H9 (cell line): ENCODE measurements at regions not wholly inside any gene's neighbourhood (a gene's known extent, or its start where the extent isn't known, plus 50 kb on each side); places are given as distances from the start of the nearest gene placed in this dataset.

Experiments used
- DNase-seq: peaks from one replicate; pipeline ENCODE4 v3.0.0-alpha.2; 2017
- H2AFZ ChIP-seq: one replicate; pipeline ENCODE4 v1.6.1; 2013; ENCODE audit warnings: mild to moderate bottlenecking, low read length, control low read depth, moderate library complexity
- H2AK5ac ChIP-seq: 2 replicates; pipeline ENCODE4 v1.6.1; 2013; ENCODE audit warnings: low read length, control low read depth, mixed read lengths; ENCODE audit not compliant: insufficient read length
- H2BK120ac ChIP-seq: one replicate; pipeline ENCODE4 v1.6.1; 2013; ENCODE audit warnings: low read depth, mild to moderate bottlenecking, low read length, control low read depth, inconsistent platforms; ENCODE audit not compliant: poor library complexity, severe bottlenecking
- H2BK12ac ChIP-seq: 2 replicates; pipeline ENCODE4 v1.6.1; 2013; ENCODE audit warnings: low read length, control low read depth, mixed read lengths, low read depth; ENCODE audit not compliant: insufficient read length
- H2BK15ac ChIP-seq: 2 replicates; pipeline ENCODE4 v1.6.1; 2013; ENCODE audit warnings: low read depth, low read length, control low read depth
- H2BK20ac ChIP-seq: one replicate; pipeline ENCODE4 v1.6.1; 2013; ENCODE audit warnings: low read depth, mild to moderate bottlenecking, low read length, control low read depth, inconsistent platforms; ENCODE audit not compliant: poor library complexity, severe bottlenecking
- H2BK5ac ChIP-seq: 2 replicates; pipeline ENCODE4 v1.6.1; 2013; ENCODE audit warnings: low read length, control low read depth, mixed read lengths; ENCODE audit not compliant: insufficient read length
- H3K14ac ChIP-seq: 2 replicates; pipeline ENCODE4 v1.6.1; 2013; ENCODE audit warnings: low read length, control low read depth; ENCODE audit not compliant: insufficient read depth
- H3K18ac ChIP-seq: 2 replicates; pipeline ENCODE4 v1.6.1; 2013; ENCODE audit warnings: low read depth, mild to moderate bottlenecking, mixed read lengths, low read length, control low read depth; ENCODE audit not compliant: insufficient read length
- H3K23ac ChIP-seq: 2 replicates; pipeline ENCODE4 v1.6.1; 2013; ENCODE audit warnings: low read length, control low read depth, mixed read lengths, low read depth; ENCODE audit not compliant: insufficient read length
- H3K23me2 ChIP-seq: 2 replicates; pipeline ENCODE4 v1.6.1; 2013; ENCODE audit warnings: low read depth, mild to moderate bottlenecking, mixed read lengths, low read length, control low read depth; ENCODE audit not compliant: insufficient read length, poor library complexity, severe bottlenecking
- H3K27ac ChIP-seq: 2 replicates; pipeline ENCODE4 v1.5.1; 2013; ENCODE audit warnings: low read length, control low read depth, mixed read lengths, low read depth; ENCODE audit not compliant: insufficient read length
- H3K27me3 ChIP-seq: 2 replicates; pipeline ENCODE4 v1.6.1; 2013; ENCODE audit warnings: low read length, control low read depth, inconsistent platforms; ENCODE audit not compliant: insufficient read depth
- H3K4ac ChIP-seq: 2 replicates; pipeline ENCODE4 v1.6.1; 2013; ENCODE audit warnings: low read depth, mild to moderate bottlenecking, control low read depth, inconsistent platforms, low read length, moderate library complexity
- H3K4me1 ChIP-seq: 2 replicates; pipeline ENCODE4 v1.6.1; 2013; ENCODE audit warnings: low read length, control low read depth, inconsistent platforms; ENCODE audit not compliant: insufficient read depth
- H3K4me2 ChIP-seq: 2 replicates; pipeline ENCODE4 v1.6.1; 2013; ENCODE audit warnings: low read length, control low read depth, mixed read lengths; ENCODE audit not compliant: insufficient read length, insufficient read depth
- H3K56ac ChIP-seq: 2 replicates; pipeline ENCODE4 v1.6.1; 2013; ENCODE audit warnings: low read depth, mild to moderate bottlenecking, mixed read lengths, low read length, control low read depth; ENCODE audit not compliant: insufficient read length
- H3K79me1 ChIP-seq: 2 replicates; pipeline ENCODE4 v1.6.1; 2013; ENCODE audit warnings: low read depth, mild to moderate bottlenecking, moderate library complexity, low read length, control low read depth, inconsistent platforms; ENCODE audit not compliant: insufficient read depth, poor library complexity, severe bottlenecking
- H3K79me2 ChIP-seq: 2 replicates; pipeline ENCODE4 v1.6.1; 2013; ENCODE audit warnings: low read length, control low read depth, inconsistent platforms; ENCODE audit not compliant: insufficient read depth
- H3K9ac ChIP-seq: 2 replicates; pipeline ENCODE4 v1.6.1; 2013; ENCODE audit warnings: low read length, control low read depth, mixed read lengths; ENCODE audit not compliant: insufficient read length; ENCODE audit errors: extremely low read depth
- H3K9me3 ChIP-seq: one replicate; pipeline ENCODE4 v1.6.1; 2013; ENCODE audit warnings: low read depth, low read length, inconsistent platforms; ENCODE audit not compliant: control insufficient read depth
- H3T11ph ChIP-seq: one replicate; pipeline ENCODE4 v1.6.1; 2013; ENCODE audit warnings: mild to moderate bottlenecking, low read length, control low read depth, inconsistent platforms
- H4K20me1 ChIP-seq: one replicate; pipeline ENCODE4 v1.6.1; 2013; ENCODE audit not compliant: control insufficient read depth, insufficient read length, insufficient read depth
- H4K5ac ChIP-seq: 2 replicates; pipeline ENCODE4 v1.6.1; 2013; ENCODE audit warnings: low read depth, mild to moderate bottlenecking, mixed read lengths, low read length, control low read depth; ENCODE audit not compliant: insufficient read length
- H4K8ac ChIP-seq: replicated peaks from 2 replicates; pipeline ENCODE4 v1.6.1; 2013; ENCODE audit warnings: low read length, control low read depth, mixed read lengths, low read depth; ENCODE audit not compliant: insufficient read length
- H4K91ac ChIP-seq: 2 replicates; pipeline ENCODE4 v1.6.1; 2013; ENCODE audit warnings: low read depth, mild to moderate bottlenecking, moderate library complexity, mixed read lengths, low read length, control low read depth; ENCODE audit not compliant: insufficient read length
- H3K27ac Mint-ChIP-seq, 3 experiments: 2 replicates in 2 of 3; 3 replicates in 1 of 3; pipeline ENCODE4 v1.8.0; 2020 to 2021; ENCODE audit warnings: mixed read lengths in 3 of 3, mild to moderate bottlenecking in 1 of 3, moderate library complexity in 1 of 3
- H3K27me3 Mint-ChIP-seq: 2 replicates; pipeline ENCODE4 v1.8.0; 2021; ENCODE audit warnings: low read depth, mild to moderate bottlenecking, moderate library complexity, mixed read lengths
- H3K36me3 Mint-ChIP-seq, 3 experiments: 2 replicates in 2 of 3; 3 replicates in 1 of 3; pipeline ENCODE4 v1.8.0; 2020 to 2021; ENCODE audit warnings: low read depth in 3 of 3, mixed read lengths in 3 of 3; ENCODE audit not compliant: insufficient read depth in 1 of 3
- H3K4me1 Mint-ChIP-seq, 2 experiments: 2 replicates each; pipeline ENCODE4 v1.8.0; 2020; ENCODE audit warnings: mixed read lengths in 2 of 2
- H3K4me3 Mint-ChIP-seq, 2 experiments: 2 replicates in 1 of 2; 3 replicates in 1 of 2; pipeline ENCODE4 v1.8.0; 2020 to 2021; ENCODE audit warnings: mild to moderate bottlenecking in 2 of 2, mixed read lengths in 2 of 2, moderate library complexity in 1 of 2
- H3K9me3 Mint-ChIP-seq, 2 experiments: 2 replicates in 1 of 2; 3 replicates in 1 of 2; pipeline ENCODE4 v1.8.0; 2020; ENCODE audit warnings: mild to moderate bottlenecking in 2 of 2, mixed read lengths in 2 of 2, moderate library complexity in 1 of 2
- WGBS: extraction: QIAGEN DNeasy Blood & Tissue Kit; methylation state at CpG from one replicate; pipeline ENCODE4 v1.1.7; 2013; ENCODE audit warnings: missing lambda C conversion rate, low lambda C conversion rate, mixed read lengths; ENCODE audit not compliant: insufficient read length; ENCODE audit errors: extremely low coverage; 5-methylcytosine and 5-hydroxymethylcytosine counted together
- TF ChIP-seq, protein P1 (sequence below): fragments of 200-600 bp; sonication (generic); conservative IDR thresholded peaks from 3 replicates; pipeline ENCODE4 v1.8.0; 2021; ENCODE audit warnings: antibody characterized with exemption, mild to moderate bottlenecking

DNA sequence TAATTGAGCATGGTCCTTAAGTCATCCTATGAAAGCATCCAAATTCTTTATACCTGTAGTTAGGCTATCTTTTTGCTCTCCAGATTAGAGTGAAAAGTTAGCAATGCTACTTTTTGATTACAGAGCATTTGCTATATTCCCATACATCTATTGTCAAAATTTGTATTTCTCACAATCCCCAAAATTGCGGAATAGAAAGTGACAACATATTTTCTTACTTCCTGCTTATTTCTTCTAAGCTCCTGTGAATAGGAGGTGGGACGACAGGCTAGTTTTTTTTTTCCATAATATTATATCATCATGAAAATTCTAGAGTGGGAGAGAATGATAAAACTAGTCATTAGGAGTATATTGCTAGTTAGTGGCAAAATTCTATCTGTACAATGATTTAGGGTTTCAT lies 264.0 kb upstream of the DPYD start:
- Histone ChIP-seq H3K4ac (no peak overlapping the region), H3T11ph (no peak overlapping the region), H3K4me2 (no peak overlapping the region), H2BK12ac (no peak overlapping the region), H4K8ac (no peak overlapping the region), H3K14ac (no peak overlapping the region), H4K91ac (no peak overlapping the region), H4K5ac (no peak overlapping the region), H3K9me3 (no peaks in the 10 kb centered on the region), H3K79me2 (no peaks in the 10 kb centered on the region), H2AFZ (no peak overlapping the region), H3K23me2 (no peaks in the 10 kb centered on the region), H2BK120ac (no peak overlapping the region), H2AK5ac (no peak overlapping the region), H3K23ac (no peak overlapping the region), H3K9ac (no peak overlapping the region), H4K20me1 (no peaks in the 10 kb centered on the region), H3K56ac (no peak overlapping the region), H2BK5ac (no peak overlapping the region), H3K18ac (no peak overlapping the region), H3K4me1 (no peaks in the 10 kb centered on the region), H3K27me3 (no peaks in the 10 kb centered on the region), H3K79me1 (no peaks in the 10 kb centered on the region), H3K27ac (no peak overlapping the region), H2BK15ac (no peak overlapping the region), H2BK20ac (no peak overlapping the region)
- TF ChIP-seq, protein P1, sequence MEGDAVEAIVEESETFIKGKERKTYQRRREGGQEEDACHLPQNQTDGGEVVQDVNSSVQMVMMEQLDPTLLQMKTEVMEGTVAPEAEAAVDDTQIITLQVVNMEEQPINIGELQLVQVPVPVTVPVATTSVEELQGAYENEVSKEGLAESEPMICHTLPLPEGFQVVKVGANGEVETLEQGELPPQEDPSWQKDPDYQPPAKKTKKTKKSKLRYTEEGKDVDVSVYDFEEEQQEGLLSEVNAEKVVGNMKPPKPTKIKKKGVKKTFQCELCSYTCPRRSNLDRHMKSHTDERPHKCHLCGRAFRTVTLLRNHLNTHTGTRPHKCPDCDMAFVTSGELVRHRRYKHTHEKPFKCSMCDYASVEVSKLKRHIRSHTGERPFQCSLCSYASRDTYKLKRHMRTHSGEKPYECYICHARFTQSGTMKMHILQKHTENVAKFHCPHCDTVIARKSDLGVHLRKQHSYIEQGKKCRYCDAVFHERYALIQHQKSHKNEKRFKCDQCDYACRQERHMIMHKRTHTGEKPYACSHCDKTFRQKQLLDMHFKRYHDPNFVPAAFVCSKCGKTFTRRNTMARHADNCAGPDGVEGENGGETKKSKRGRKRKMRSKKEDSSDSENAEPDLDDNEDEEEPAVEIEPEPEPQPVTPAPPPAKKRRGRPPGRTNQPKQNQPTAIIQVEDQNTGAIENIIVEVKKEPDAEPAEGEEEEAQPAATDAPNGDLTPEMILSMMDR: no peak
- Mint-ChIP-seq H3K4me1 (no peaks in the 10 kb centered on the region), H3K9me3 (no peaks in the 10 kb centered on the region), H3K27ac (no peak overlapping the region), H3K4me3 (no peak overlapping the region), H3K36me3 (no peaks in the 10 kb centered on the region), H3K27me3 (no peaks in the 10 kb centered on the region)
- no peak for DNase-seq
- no CpG with 5 or more reads among the region's 2 CpGs for WGBS
